ENCODE measurements at regions not wholly inside any gene's neighbourhood (a gene's known extent, or its start where the extent isn't known, plus 50 kb on each side); places are given as distances from the start of the nearest gene placed in this dataset.

Small RNA genes in the stretch of these regions (microRNA-seq; reads per million reads assigned to microRNA genes)
- 45.3 to 131 reads per million in 2 donors for gene MIR552
